ENCODE measurements at regions not wholly inside any gene's neighbourhood (a gene's known extent, or its start where the extent isn't known, plus 50 kb on each side); places are given as distances from the start of the nearest gene placed in this dataset.

DNA sequence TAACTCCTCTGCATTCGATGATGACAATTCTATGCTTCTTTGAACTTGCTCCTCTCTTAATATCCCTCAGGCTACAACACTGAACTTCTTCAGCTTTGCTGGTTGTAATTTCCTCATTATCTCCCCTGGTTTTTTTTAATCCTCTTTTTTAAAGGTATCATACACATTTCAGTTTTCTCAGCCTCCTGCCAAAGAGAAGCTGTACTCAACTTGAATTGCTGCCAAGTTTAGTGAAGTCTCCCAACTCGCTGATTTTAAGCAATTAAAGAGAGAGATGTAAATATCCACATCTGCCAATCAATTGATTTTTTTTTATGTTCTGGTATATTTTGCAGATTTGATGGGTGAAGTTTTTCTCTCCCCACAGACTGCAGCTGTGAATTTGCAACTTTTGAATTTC lies 817.8 kb downstream of the GALC start:
- intact Hi-C loops (cut with DNase I): no loop called here
- Histone ChIP-seq H3K27me3 (no peaks in the 10 kb centered on the region), H3K9me3 (no peaks in the 10 kb centered on the region), H3K4me3 (no peak overlapping the region), H3K27ac (no peak overlapping the region), H3K36me3 (no peaks in the 10 kb centered on the region), H3K4me1 (no peaks in the 10 kb centered on the region)
- ATAC-seq (no peak), DNase-seq (no peak)
- TF ChIP-seq POLR2A (IDR thresholded peaks at IDR 0.05) (no peak), CTCF (IDR thresholded peaks at IDR 0.05) (no peak)
- 30% methylated on average over 2 of the region's 2 CpGs for WGBS (ENCODE audit: insufficient coverage, low coverage, low lambda C conversion rate, missing lambda C conversion rate)

GRCh38 chr14:87171141-87171540 lies 821.8 kb downstream of the GALC start:
- ATAC-seq: no peak
- TF ChIP-seq CTCF (IDR thresholded peaks at IDR 0.05) (no peak), POLR2A (IDR thresholded peaks at IDR 0.05) (no peak)
- intact Hi-C loops (cut with DNase I): no loop called here
- DNase-seq: no peak
- Histone ChIP-seq H3K9me3 (no peaks in the 10 kb centered on the region), H3K4me3 (no peak overlapping the region), H3K27ac (no peak overlapping the region), H3K4me1 (no peaks in the 10 kb centered on the region), H3K36me3 (no peaks in the 10 kb centered on the region), H3K27me3 (no peaks in the 10 kb centered on the region)
- 43% methylated on average over 2 of the region's 2 CpGs for WGBS (ENCODE audit: insufficient coverage, low coverage, low lambda C conversion rate, missing lambda C conversion rate)

DNA sequence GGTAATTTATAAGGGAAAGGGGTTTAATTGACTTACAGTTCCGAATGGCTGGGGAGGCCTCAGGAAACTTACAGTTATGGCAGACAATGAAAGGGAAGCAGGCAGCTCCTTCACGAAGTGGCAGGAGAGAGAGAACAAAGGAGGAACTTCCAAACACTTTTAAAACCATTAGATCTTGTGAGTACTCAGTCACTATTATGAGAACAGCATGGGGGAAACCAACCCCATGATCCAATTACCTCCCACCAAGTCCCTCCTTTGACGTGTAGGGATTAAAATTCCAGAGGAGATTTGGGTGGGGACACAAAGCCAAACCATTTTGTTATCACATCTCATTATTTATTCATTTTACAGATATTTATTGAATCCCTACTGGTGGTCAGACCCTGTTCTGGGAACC lies 822.8 kb downstream of the GALC start:
- H3K36me3 ChIP-seq: no peaks in the 10 kb centered on the region
- H3K4me3 ChIP-seq: no peak overlapping the region
- H3K27ac ChIP-seq: no peak overlapping the region
- no peak for DNase-seq
- H3K27me3 ChIP-seq: no peaks in the 10 kb centered on the region
- no peak for ATAC-seq
- intact Hi-C loops (cut with DNase I): no loop called here
- no peaks in the 10 kb centered on the region for H3K9me3 ChIP-seq
- TF ChIP-seq CTCF (IDR thresholded peaks at IDR 0.05): no peak
- no peak for TF ChIP-seq POLR2A (IDR thresholded peaks at IDR 0.05)
- H3K4me1 ChIP-seq: no peaks in the 10 kb centered on the region
- 13% methylated on average over 3 of the region's 3 CpGs for WGBS (ENCODE audit: insufficient coverage, low coverage, low lambda C conversion rate, missing lambda C conversion rate)

GRCh38 chr14:87169362-87169761 lies 823.6 kb downstream of the GALC start:
- Histone ChIP-seq H3K27ac (no peak overlapping the region), H3K27me3 (no peaks in the 10 kb centered on the region), H3K9me3 (no peaks in the 10 kb centered on the region), H3K4me3 (no peak overlapping the region), H3K36me3 (no peaks in the 10 kb centered on the region), H3K4me1 (no peaks in the 10 kb centered on the region)
- 60% methylated on average over 2 of the region's 2 CpGs for WGBS (ENCODE audit: insufficient coverage, low coverage, low lambda C conversion rate, missing lambda C conversion rate)
- ATAC-seq: no peak
- DNase-seq: no peak
- intact Hi-C loops (cut with DNase I): no loop called here
- TF ChIP-seq POLR2A (IDR thresholded peaks at IDR 0.05): no peak
- TF ChIP-seq CTCF (IDR thresholded peaks at IDR 0.05): no peak

GRCh38 chr14:87161502-87161901 lies 831.5 kb downstream of the GALC start:
- DNase-seq (no peak), ATAC-seq (no peak)

More at GRCh38 chr14:87161502-87161901, 831.5 kb downstream of the GALC start:
- Histone ChIP-seq H3K27me3 (no peaks in the 10 kb centered on the region), H3K4me1 (no peaks in the 10 kb centered on the region), H3K36me3 (no peaks in the 10 kb centered on the region), H3K27ac (no peak overlapping the region), H3K4me3 (no peak overlapping the region), H3K9me3 (no peaks in the 10 kb centered on the region)
- WGBS (ENCODE audit: insufficient coverage, low coverage, low lambda C conversion rate, missing lambda C conversion rate): 23% methylated on average over 4 of the region's 4 CpGs
- TF ChIP-seq POLR2A (IDR thresholded peaks at IDR 0.05) (no peak), CTCF (IDR thresholded peaks at IDR 0.05) (no peak)
- intact Hi-C loops (cut with DNase I): no loop called here

Data from right lobe of liver (tissue), 6 donors.